ENCODE measurements at regions not wholly inside any gene's neighbourhood (a gene's known extent, or its start where the extent isn't known, plus 50 kb on each side); places are given as distances from the start of the nearest gene placed in this dataset.

DNA sequence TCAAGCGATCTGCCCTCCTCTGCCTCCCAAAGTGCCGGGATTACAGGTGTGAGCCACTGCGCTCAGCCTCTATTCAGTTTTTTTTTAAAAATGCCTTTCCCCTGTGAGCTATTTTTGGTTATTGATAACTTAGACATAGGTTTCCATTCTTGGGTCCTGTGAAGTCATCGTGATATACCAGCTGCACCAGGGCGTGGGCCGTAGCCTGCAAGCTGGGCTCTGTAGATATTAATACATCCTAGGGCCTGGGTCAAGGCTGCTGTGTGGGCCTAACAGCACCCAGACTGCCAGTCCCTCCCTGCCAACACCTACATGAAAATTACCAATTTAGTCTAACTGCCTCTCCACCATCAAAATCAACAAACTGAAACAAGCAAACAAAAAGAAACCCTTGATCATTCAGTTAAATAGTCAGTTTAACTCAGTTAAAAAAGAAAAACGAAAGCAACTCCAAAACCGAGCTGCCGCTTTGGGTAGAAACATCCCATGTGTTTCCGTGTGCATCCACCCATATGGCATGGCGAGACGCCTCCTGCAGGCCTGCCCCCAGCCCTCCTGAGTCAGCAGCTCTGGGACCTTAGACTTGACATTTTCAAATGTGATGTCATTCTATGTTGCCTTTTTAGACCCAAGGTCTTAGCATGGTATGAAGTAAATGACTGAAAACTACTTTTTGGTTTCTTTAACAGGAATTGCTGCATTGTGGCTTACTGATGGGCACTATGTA lies 330.2 kb downstream of the GLRX3 start:
- TF ChIP-seq, protein P1, sequence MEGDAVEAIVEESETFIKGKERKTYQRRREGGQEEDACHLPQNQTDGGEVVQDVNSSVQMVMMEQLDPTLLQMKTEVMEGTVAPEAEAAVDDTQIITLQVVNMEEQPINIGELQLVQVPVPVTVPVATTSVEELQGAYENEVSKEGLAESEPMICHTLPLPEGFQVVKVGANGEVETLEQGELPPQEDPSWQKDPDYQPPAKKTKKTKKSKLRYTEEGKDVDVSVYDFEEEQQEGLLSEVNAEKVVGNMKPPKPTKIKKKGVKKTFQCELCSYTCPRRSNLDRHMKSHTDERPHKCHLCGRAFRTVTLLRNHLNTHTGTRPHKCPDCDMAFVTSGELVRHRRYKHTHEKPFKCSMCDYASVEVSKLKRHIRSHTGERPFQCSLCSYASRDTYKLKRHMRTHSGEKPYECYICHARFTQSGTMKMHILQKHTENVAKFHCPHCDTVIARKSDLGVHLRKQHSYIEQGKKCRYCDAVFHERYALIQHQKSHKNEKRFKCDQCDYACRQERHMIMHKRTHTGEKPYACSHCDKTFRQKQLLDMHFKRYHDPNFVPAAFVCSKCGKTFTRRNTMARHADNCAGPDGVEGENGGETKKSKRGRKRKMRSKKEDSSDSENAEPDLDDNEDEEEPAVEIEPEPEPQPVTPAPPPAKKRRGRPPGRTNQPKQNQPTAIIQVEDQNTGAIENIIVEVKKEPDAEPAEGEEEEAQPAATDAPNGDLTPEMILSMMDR (conservative IDR thresholded peaks at IDR 0.05; ENCODE audit: low read depth, low read length) = no peak
- TF ChIP-seq EZH2 (IDR thresholded peaks at IDR 0.05; ENCODE audit: borderline replicate concordance, low read depth, low read length, poor library complexity, severe bottlenecking) = no peak

Measured in A673 (cell line).